ENCODE measurements at regions not wholly inside any gene's neighbourhood (a gene's known extent, or its start where the extent isn't known, plus 50 kb on each side); places are given as distances from the start of the nearest gene placed in this dataset.
A peak's percentile ranks its signal among the peaks of the same experiment; 100 is the strongest.
"Not testable (repeated sequence)": the region's sequence is repeated elsewhere in the genome, so short reads cannot be mapped to it uniquely, and the experiment has no call there.

GRCh38 chrX:64782923-64783322 is 193.3 kb downstream of the ZC4H2 start:
- Histone ChIP-seq H3K4me2 (ENCODE audit: low read length) (no peak overlapping the region), H3K4me3 (ENCODE audit: low read length) (no peak overlapping the region), H3K79me1 (ENCODE audit: low read length) (no peaks in the 10 kb centered on the region), H3K27ac (ENCODE audit: low read depth, low read length) (no peak overlapping the region), H3K79me2 (ENCODE audit: control insufficient read depth, insufficient read depth, low read length) (no peaks in the 10 kb centered on the region), H2BK15ac (replicated peaks; ENCODE audit: low read depth) (no peak overlapping the region), H2AK5ac (ENCODE audit: low read length) (no peak overlapping the region), H3K4me1 (ENCODE audit: control insufficient read depth, low read depth, low read length) (no peaks in the 10 kb centered on the region), H3K4ac (ENCODE audit: low read depth, low read length) (no peak overlapping the region), H4K8ac (ENCODE audit: low read depth, low read length) (no peak overlapping the region), H3K9ac (ENCODE audit: low read length) (no peak overlapping the region), H3K18ac (ENCODE audit: low read length) (no peak overlapping the region), H3K23ac (ENCODE audit: low read length) (no peak overlapping the region), H2BK120ac (ENCODE audit: low read depth, low read length) (no peak overlapping the region), H3K36me3 (ENCODE audit: control insufficient read depth, insufficient read depth, low read length) (no peaks in the 10 kb centered on the region), H2BK5ac (ENCODE audit: low read length) (no peak overlapping the region), H3K27me3 (ENCODE audit: insufficient read depth, low read length, poor library complexity) (no peaks in the 10 kb centered on the region), H4K5ac (ENCODE audit: low read length) (no peak overlapping the region), H3K56ac (ENCODE audit: low read length) (no peak overlapping the region)
- no peak for DNase-seq
- no CpG with 5 or more reads among the region's 5 CpGs for WGBS (ENCODE audit: extremely low coverage, insufficient coverage, low lambda C conversion rate)

GRCh38 chrX:64758047-64758446 is 218.2 kb downstream of the ZC4H2 start:
- H3K18ac ChIP-seq (ENCODE audit: low read length): no peak overlapping the region
- no peak overlapping the region for H4K5ac ChIP-seq (ENCODE audit: low read length)
- H2BK5ac ChIP-seq (ENCODE audit: low read length): no peak overlapping the region
- H2BK15ac ChIP-seq (replicated peaks; ENCODE audit: low read depth): no peak overlapping the region
- H3K56ac ChIP-seq (ENCODE audit: low read length): no peak overlapping the region
- no peak overlapping the region for H3K23ac ChIP-seq (ENCODE audit: low read length)
- no peaks in the 10 kb centered on the region for H3K36me3 ChIP-seq (ENCODE audit: control insufficient read depth, insufficient read depth, low read length)
- no peak overlapping the region for H3K4me2 ChIP-seq (ENCODE audit: low read length)
- H3K27ac ChIP-seq (ENCODE audit: low read depth, low read length): no peak overlapping the region
- WGBS (ENCODE audit: extremely low coverage, insufficient coverage, low lambda C conversion rate): no CpG with 5 or more reads among the region's 4 CpGs
- H3K27me3 ChIP-seq (ENCODE audit: insufficient read depth, low read length, poor library complexity): no peaks in the 10 kb centered on the region
- H3K79me1 ChIP-seq (ENCODE audit: low read length): no peaks in the 10 kb centered on the region
- H3K9ac ChIP-seq (ENCODE audit: low read length): no peak overlapping the region
- H3K4ac ChIP-seq (ENCODE audit: low read depth, low read length): no peak overlapping the region
- H2AK5ac ChIP-seq (ENCODE audit: low read length): no peak overlapping the region
- no peaks in the 10 kb centered on the region for H3K79me2 ChIP-seq (ENCODE audit: control insufficient read depth, insufficient read depth, low read length)
- no peaks in the 10 kb centered on the region for H3K4me1 ChIP-seq (ENCODE audit: control insufficient read depth, low read depth, low read length)
- no peak overlapping the region for H4K8ac ChIP-seq (ENCODE audit: low read depth, low read length)
- DNase-seq: no peak
- H2BK120ac ChIP-seq (ENCODE audit: low read depth, low read length): no peak overlapping the region
- H3K4me3 ChIP-seq (ENCODE audit: low read length): no peak overlapping the region

- no peak overlapping the region for H3K4ac ChIP-seq (ENCODE audit: low read depth, low read length)
- WGBS (ENCODE audit: extremely low coverage, insufficient coverage, low lambda C conversion rate): no CpG with 5 or more reads among the region's 7 CpGs
Measured at GRCh38 chrX:64739792-64740378, 236.4 kb downstream of the ZC4H2 start.

DNA sequence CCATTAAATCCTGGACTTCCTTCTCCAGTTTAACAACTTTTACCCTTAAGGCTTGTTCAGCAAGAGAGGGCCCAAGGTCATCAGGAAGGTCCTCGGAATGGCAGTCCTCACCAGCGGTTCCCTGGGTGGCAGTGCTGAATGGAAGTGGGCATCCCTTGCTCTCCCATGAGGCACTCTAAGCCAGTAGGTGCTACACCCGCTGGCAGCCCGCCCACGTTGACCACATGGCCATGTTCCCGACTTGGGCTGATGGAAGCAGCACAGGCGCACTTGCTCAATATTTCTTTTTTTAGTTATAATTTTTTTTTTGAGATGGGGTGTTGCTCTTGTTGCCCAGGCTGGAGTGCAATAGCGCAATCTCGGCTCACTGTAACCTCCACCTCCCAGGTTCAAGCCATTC is 277.9 kb downstream of the ZC4H2 start:
- no peak overlapping the region for H2BK15ac ChIP-seq (replicated peaks; ENCODE audit: low read depth)
- H2AK5ac ChIP-seq (ENCODE audit: low read length): no peak overlapping the region
- H3K79me2 ChIP-seq (ENCODE audit: control insufficient read depth, insufficient read depth, low read length): no peaks in the 10 kb centered on the region
- no peak overlapping the region for H4K8ac ChIP-seq (ENCODE audit: low read depth, low read length)
- no peak overlapping the region for H3K4me2 ChIP-seq (ENCODE audit: low read length)
- no peaks in the 10 kb centered on the region for H3K4me1 ChIP-seq (ENCODE audit: control insufficient read depth, low read depth, low read length)
- H3K27me3 ChIP-seq (ENCODE audit: insufficient read depth, low read length, poor library complexity): no peaks in the 10 kb centered on the region
- DNase-seq: no peak
- no peak overlapping the region for H3K27ac ChIP-seq (ENCODE audit: low read depth, low read length)
- no peak overlapping the region for H3K9ac ChIP-seq (ENCODE audit: low read length)
- no peak overlapping the region for H3K4me3 ChIP-seq (ENCODE audit: low read length)
- H3K23ac ChIP-seq (ENCODE audit: low read length): no peak overlapping the region
- no peak overlapping the region for H2BK5ac ChIP-seq (ENCODE audit: low read length)
- no peak overlapping the region for H4K5ac ChIP-seq (ENCODE audit: low read length)
- no peak overlapping the region for H3K4ac ChIP-seq (ENCODE audit: low read depth, low read length)
- no peak overlapping the region for H3K18ac ChIP-seq (ENCODE audit: low read length)
- no peaks in the 10 kb centered on the region for H3K79me1 ChIP-seq (ENCODE audit: low read length)
- H3K56ac ChIP-seq (ENCODE audit: low read length): no peak overlapping the region
- no peak overlapping the region for H2BK120ac ChIP-seq (ENCODE audit: low read depth, low read length)
- no peaks in the 10 kb centered on the region for H3K36me3 ChIP-seq (ENCODE audit: control insufficient read depth, insufficient read depth, low read length)
- WGBS (ENCODE audit: extremely low coverage, insufficient coverage, low lambda C conversion rate): no CpG with 5 or more reads among the region's 9 CpGs

More at GRCh38 chrX:64739792-64740378, 236.4 kb downstream of the ZC4H2 start:
- H3K79me1 ChIP-seq (ENCODE audit: low read length): no peaks in the 10 kb centered on the region
- H3K4me3 ChIP-seq (ENCODE audit: low read length): no peak overlapping the region
- H3K79me2 ChIP-seq (ENCODE audit: control insufficient read depth, insufficient read depth, low read length): no peaks in the 10 kb centered on the region
- H3K36me3 ChIP-seq (ENCODE audit: control insufficient read depth, insufficient read depth, low read length): no peaks in the 10 kb centered on the region
- H3K27me3 ChIP-seq (ENCODE audit: insufficient read depth, low read length, poor library complexity): no peaks in the 10 kb centered on the region
- H3K23ac ChIP-seq (ENCODE audit: low read length): no peak overlapping the region
- no peak overlapping the region for H3K18ac ChIP-seq (ENCODE audit: low read length)
- H3K56ac ChIP-seq (ENCODE audit: low read length): no peak overlapping the region
- H3K4me1 ChIP-seq (ENCODE audit: control insufficient read depth, low read depth, low read length): no peaks in the 10 kb centered on the region
- DNase-seq: no peak
- H2BK120ac ChIP-seq (ENCODE audit: low read depth, low read length): no peak overlapping the region
- H3K27ac ChIP-seq (ENCODE audit: low read depth, low read length): no peak overlapping the region
- H4K5ac ChIP-seq (ENCODE audit: low read length): no peak overlapping the region
- H3K4me2 ChIP-seq (ENCODE audit: low read length): no peak overlapping the region
- no peak overlapping the region for H2BK5ac ChIP-seq (ENCODE audit: low read length)
- H4K8ac ChIP-seq (ENCODE audit: low read depth, low read length): no peak overlapping the region
- H2AK5ac ChIP-seq (ENCODE audit: low read length): no peak overlapping the region
- no peak overlapping the region for H3K9ac ChIP-seq (ENCODE audit: low read length)
- H2BK15ac ChIP-seq (replicated peaks; ENCODE audit: low read depth): no peak overlapping the region

DNA sequence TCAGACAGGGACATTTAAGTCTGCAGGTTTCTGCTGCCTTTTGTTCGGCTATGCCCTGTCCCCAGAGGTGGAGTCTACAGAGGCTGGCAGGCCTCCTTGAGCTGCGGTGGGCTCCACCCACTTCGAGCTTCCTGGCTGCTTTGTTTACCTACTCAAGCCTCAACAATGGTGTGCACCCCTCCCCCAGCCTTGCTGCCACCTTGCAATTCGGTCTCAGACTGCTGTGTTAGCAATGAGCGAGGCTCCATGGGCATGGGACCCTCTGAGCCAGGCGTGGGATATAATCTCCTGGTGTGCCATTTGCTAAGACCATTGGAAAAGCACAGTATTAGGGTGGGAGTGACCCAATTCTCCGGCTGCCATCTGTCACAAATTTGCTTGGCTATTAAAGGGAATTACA is 280.9 kb downstream of the ZC4H2 start:
- H3K4ac ChIP-seq (ENCODE audit: low read depth, low read length); H3K36me3 ChIP-seq (ENCODE audit: control insufficient read depth, insufficient read depth, low read length); H4K8ac ChIP-seq (ENCODE audit: low read depth, low read length); H3K56ac ChIP-seq (ENCODE audit: low read length); H3K79me2 ChIP-seq (ENCODE audit: control insufficient read depth, insufficient read depth, low read length); H3K23ac ChIP-seq (ENCODE audit: low read length); H3K4me2 ChIP-seq (ENCODE audit: low read length); H2AK5ac ChIP-seq (ENCODE audit: low read length); DNase-seq; H3K9ac ChIP-seq (ENCODE audit: low read length); H3K79me1 ChIP-seq (ENCODE audit: low read length); H2BK120ac ChIP-seq (ENCODE audit: low read depth, low read length); H3K27me3 ChIP-seq (ENCODE audit: insufficient read depth, low read length, poor library complexity); H3K4me1 ChIP-seq (ENCODE audit: control insufficient read depth, low read depth, low read length); H4K5ac ChIP-seq (ENCODE audit: low read length); H3K18ac ChIP-seq (ENCODE audit: low read length); H2BK15ac ChIP-seq (replicated peaks; ENCODE audit: low read depth); H3K4me3 ChIP-seq (ENCODE audit: low read length); H2BK5ac ChIP-seq (ENCODE audit: low read length); H3K27ac ChIP-seq (ENCODE audit: low read depth, low read length): not testable (repeated sequence)
- WGBS (ENCODE audit: extremely low coverage, insufficient coverage, low lambda C conversion rate): no CpG with 5 or more reads among the region's 7 CpGs

GRCh38 chrX:64662876-64663275 is 267.6 kb upstream of the MTMR8 start:
- Histone ChIP-seq H3K23ac (ENCODE audit: low read length) (no peak overlapping the region), H3K4me2 (ENCODE audit: low read length) (no peak overlapping the region), H3K9ac (ENCODE audit: low read length) (no peak overlapping the region), H2BK15ac (replicated peaks; ENCODE audit: low read depth) (no peak overlapping the region), H3K4ac (ENCODE audit: low read depth, low read length) (no peak overlapping the region), H4K5ac (ENCODE audit: low read length) (no peak overlapping the region), H3K56ac (ENCODE audit: low read length) (no peak overlapping the region), H2AK5ac (ENCODE audit: low read length) (no peak overlapping the region), H3K79me2 (ENCODE audit: control insufficient read depth, insufficient read depth, low read length) (no peaks in the 10 kb centered on the region), H2BK120ac (ENCODE audit: low read depth, low read length) (no peak overlapping the region), H4K8ac (ENCODE audit: low read depth, low read length) (no peak overlapping the region), H2BK5ac (ENCODE audit: low read length) (no peak overlapping the region), H3K4me3 (ENCODE audit: low read length) (no peak overlapping the region), H3K27me3 (ENCODE audit: insufficient read depth, low read length, poor library complexity) (no peaks in the 10 kb centered on the region), H3K4me1 (ENCODE audit: control insufficient read depth, low read depth, low read length) (no peaks in the 10 kb centered on the region), H3K18ac (ENCODE audit: low read length) (no peak overlapping the region), H3K79me1 (ENCODE audit: low read length) (no peaks in the 10 kb centered on the region), H3K36me3 (ENCODE audit: control insufficient read depth, insufficient read depth, low read length) (no peaks in the 10 kb centered on the region), H3K27ac (ENCODE audit: low read depth, low read length) (no peak overlapping the region)
- DNase-seq: peak; percentile 51
- WGBS (ENCODE audit: extremely low coverage, insufficient coverage, low lambda C conversion rate): no CpG with 5 or more reads among the region's 1 CpG

Data from mesendoderm (in vitro differentiated cells).